Effector memory CD4-positive, alpha-beta T cell (primary cell): ENCODE measurements at regions not wholly inside any gene's neighbourhood (a gene's known extent, or its start where the extent isn't known, plus 50 kb on each side); places are given as distances from the start of the nearest gene placed in this dataset.

Experiments
- DNase-seq, 3 donors: peaks; one replicate each; pipeline ENCODE4 v3.0.0-alpha.2; 2020
- H3K27ac ChIP-seq: 2 replicates; pipeline ENCODE4 v1.7.0; 2013; ENCODE audit warnings: mild to moderate bottlenecking, low read length, moderate library complexity; ENCODE audit not compliant: insufficient read depth, poor library complexity, severe bottlenecking
- H3K27me3 ChIP-seq: replicated peaks from 2 replicates; pipeline ENCODE4 v1.7.0; 2013; ENCODE audit warnings: mild to moderate bottlenecking, low read length; ENCODE audit not compliant: insufficient read depth, control insufficient read depth, poor library complexity, severe bottlenecking
- H3K36me3 ChIP-seq: 2 replicates; pipeline ENCODE4 v1.7.0; 2013; ENCODE audit warnings: mild to moderate bottlenecking, low read length, moderate library complexity; ENCODE audit not compliant: control insufficient read depth, insufficient read depth
- H3K4me1 ChIP-seq: 2 replicates; pipeline ENCODE4 v1.7.0; 2013; ENCODE audit warnings: low read length, mild to moderate bottlenecking; ENCODE audit not compliant: control insufficient read depth, insufficient read depth, poor library complexity, severe bottlenecking
- H3K4me3 ChIP-seq: 2 replicates; pipeline ENCODE4 v1.7.0; 2013; ENCODE audit warnings: low read length, low read depth, mild to moderate bottlenecking; ENCODE audit not compliant: insufficient read depth, poor library complexity, severe bottlenecking
- H3K9me3 ChIP-seq: 2 replicates; pipeline ENCODE4 v1.7.0; 2013; ENCODE audit warnings: mild to moderate bottlenecking, low read length, moderate library complexity; ENCODE audit not compliant: control insufficient read depth

- no peak for DNase-seq
- no peak overlapping the region for H3K4me3 ChIP-seq
- no peaks in the 10 kb centered on the region for H3K9me3 ChIP-seq
- H3K27me3 ChIP-seq, result no peaks in the 10 kb centered on the region
- no peaks in the 10 kb centered on the region for H3K36me3 ChIP-seq
- H3K27ac ChIP-seq, result no peak overlapping the region
- no peaks in the 10 kb centered on the region for H3K4me1 ChIP-seq
These were observed 399.2 kb downstream of the NLGN4X start for GRCh38 chrX:5829469-5829868.

GRCh38 chrX:5829060-5829459 lies 399.6 kb downstream of the NLGN4X start:
- no peaks in the 10 kb centered on the region for H3K36me3 ChIP-seq
- no peak for DNase-seq
- no peaks in the 10 kb centered on the region for H3K9me3 ChIP-seq
- H3K4me3 ChIP-seq, result no peak overlapping the region
- no peaks in the 10 kb centered on the region for H3K4me1 ChIP-seq
- H3K27ac ChIP-seq, result no peak overlapping the region
- H3K27me3 ChIP-seq, result no peaks in the 10 kb centered on the region

GRCh38 chrX:5823903-5824302 lies 404.8 kb downstream of the NLGN4X start:
- H3K27ac ChIP-seq, result no peak overlapping the region
- no peaks in the 10 kb centered on the region for H3K4me1 ChIP-seq
- H3K36me3 ChIP-seq, result no peaks in the 10 kb centered on the region
- H3K27me3 ChIP-seq, result no peaks in the 10 kb centered on the region
- no peak for DNase-seq
- H3K9me3 ChIP-seq, result no peaks in the 10 kb centered on the region
- H3K4me3 ChIP-seq, result no peak overlapping the region

- Histone ChIP-seq H3K4me1 (no peaks in the 10 kb centered on the region), H3K9me3 (no peaks in the 10 kb centered on the region), H3K27ac (no peak overlapping the region), H3K36me3 (no peaks in the 10 kb centered on the region), H3K4me3 (no peak overlapping the region), H3K27me3 (no peaks in the 10 kb centered on the region)
- no peak for DNase-seq
These were observed 418.0 kb downstream of the NLGN4X start for GRCh38 chrX:5810636-5811035.

GRCh38 chrX:5807181-5807580 lies 421.5 kb downstream of the NLGN4X start:
- Histone ChIP-seq H3K27ac (no peak overlapping the region), H3K4me3 (no peak overlapping the region), H3K36me3 (no peaks in the 10 kb centered on the region), H3K4me1 (no peaks in the 10 kb centered on the region), H3K9me3 (no peaks in the 10 kb centered on the region), H3K27me3 (no peaks in the 10 kb centered on the region)
- no peak for DNase-seq

GRCh38 chrX:5802391-5802790 lies 426.3 kb downstream of the NLGN4X start:
- no peaks in the 10 kb centered on the region for H3K27me3 ChIP-seq
- H3K9me3 ChIP-seq, result no peaks in the 10 kb centered on the region
- no peak overlapping the region for H3K27ac ChIP-seq
- H3K4me3 ChIP-seq, result no peak overlapping the region
- no peaks in the 10 kb centered on the region for H3K4me1 ChIP-seq
- DNase-seq, result no peak
- no peaks in the 10 kb centered on the region for H3K36me3 ChIP-seq

- H3K9me3 ChIP-seq, result no peaks in the 10 kb centered on the region
- no peak for DNase-seq
These were observed 436.9 kb downstream of the NLGN4X start for GRCh38 chrX:5791721-5792120.

GRCh38 chrX:5788910-5789309 lies 439.8 kb downstream of the NLGN4X start:
- no peak for DNase-seq
- no peaks in the 10 kb centered on the region for H3K36me3 ChIP-seq
- H3K27ac ChIP-seq, result no peak overlapping the region
- H3K27me3 ChIP-seq, result no peaks in the 10 kb centered on the region
- H3K9me3 ChIP-seq, result no peaks in the 10 kb centered on the region
- H3K4me1 ChIP-seq, result no peaks in the 10 kb centered on the region
- no peak overlapping the region for H3K4me3 ChIP-seq

More at GRCh38 chrX:5791721-5792120, 436.9 kb downstream of the NLGN4X start:
- Histone ChIP-seq H3K36me3 (no peaks in the 10 kb centered on the region), H3K4me1 (no peaks in the 10 kb centered on the region), H3K4me3 (no peak overlapping the region), H3K27ac (no peak overlapping the region), H3K27me3 (no peaks in the 10 kb centered on the region)

- H3K4me1 ChIP-seq, result no peaks in the 10 kb centered on the region
- no peaks in the 10 kb centered on the region for H3K36me3 ChIP-seq
- no peak for DNase-seq
- no peak overlapping the region for H3K27ac ChIP-seq
- no peaks in the 10 kb centered on the region for H3K27me3 ChIP-seq
- H3K4me3 ChIP-seq, result no peak overlapping the region
- no peaks in the 10 kb centered on the region for H3K9me3 ChIP-seq
These were observed 447.8 kb downstream of the NLGN4X start for GRCh38 chrX:5780821-5781220.

GRCh38 chrX:5775846-5776430 lies 452.7 kb downstream of the NLGN4X start:
- no peak overlapping the region for H3K4me3 ChIP-seq
- no peaks in the 10 kb centered on the region for H3K36me3 ChIP-seq
- H3K4me1 ChIP-seq, result no peaks in the 10 kb centered on the region
- DNase-seq, result no peak
- no peak overlapping the region for H3K27ac ChIP-seq
- H3K9me3 ChIP-seq, result no peaks in the 10 kb centered on the region
- H3K27me3 ChIP-seq, result no peaks in the 10 kb centered on the region
